IMR-90 (cell line): ENCODE measurements at regions not wholly inside any gene's neighbourhood (a gene's known extent, or its start where the extent isn't known, plus 50 kb on each side); places are given as distances from the start of the nearest gene placed in this dataset.

ENCODE experiments used
- ATAC-seq: fragments of 200-7000 bp; cut with Tn5 transposase; 2 replicates; pipeline ENCODE4 v1.9.1; 2020; ENCODE audit warnings: low read depth, mild to moderate bottlenecking, moderate library complexity
- BruUV-seq: library from RNA; stranded (reverse); fragments of 400-500 nt; replicated peaks from 2 replicates; lab custom pipeline; 2021; lab: Mats Ljungman, UMichigan
- CTCF ChIA-PET: fragments of 300-600 bp; formaldehyde crosslinking; extraction: SDS; loops from one replicate; lab custom pipeline; 2021; ENCODE audit warnings: antibody characterized with exemption; lab: Yijun Ruan, JAX
- POLR2A ChIA-PET: fragments of 300-600 bp; sonication (Branson Sonifier 250); formaldehyde crosslinking; loops from one replicate; lab custom pipeline; 2022; ENCODE audit warnings: antibody characterized with exemption; ENCODE audit not compliant: unreplicated experiment; lab: Charles Lee
- DNase-seq: peaks from one replicate; pipeline ENCODE4 v3.0.0; 2013
- H2AFZ ChIP-seq: replicated peaks from 2 replicates; pipeline ENCODE3; 2013; ENCODE audit warnings: low read length, mild to moderate bottlenecking; ENCODE audit not compliant: poor library complexity
- H2AK5ac ChIP-seq: 2 replicates; pipeline ENCODE4 v1.6.1; 2013; ENCODE audit warnings: low read depth, low read length, inconsistent platforms
- H2AK9ac ChIP-seq: replicated peaks from 2 replicates; pipeline ENCODE3; 2013; ENCODE audit warnings: mild to moderate bottlenecking, low read depth, low read length, moderate library complexity; ENCODE audit not compliant: poor library complexity
- H2BK120ac ChIP-seq: 2 replicates; pipeline ENCODE4 v1.6.1; 2013; ENCODE audit warnings: low read depth, low read length, inconsistent platforms
- H2BK15ac ChIP-seq: 3 replicates; pipeline ENCODE4 v1.6.1; 2013; ENCODE audit warnings: low read depth, low read length, inconsistent platforms
- H2BK20ac ChIP-seq: 2 replicates; pipeline ENCODE4 v1.6.1; 2013; ENCODE audit warnings: low read depth, mild to moderate bottlenecking, inconsistent platforms, low read length, moderate library complexity
- H2BK5ac ChIP-seq: 2 replicates; pipeline ENCODE4 v1.6.1; 2013; ENCODE audit warnings: mild to moderate bottlenecking, low read depth, low read length, inconsistent platforms; ENCODE audit not compliant: poor library complexity, severe bottlenecking
- H3K14ac ChIP-seq: replicated peaks from 2 replicates; pipeline ENCODE4 v1.6.1; 2013; ENCODE audit warnings: low read depth, low read length, inconsistent platforms
- H3K18ac ChIP-seq: 2 replicates; pipeline ENCODE4 v1.6.1; 2013; ENCODE audit warnings: low read depth, low read length, control low read depth
- H3K23ac ChIP-seq: 2 replicates; pipeline ENCODE4 v1.6.1; 2013; ENCODE audit warnings: low read depth, low read length, inconsistent platforms
- H3K27ac ChIP-seq: 2 replicates; pipeline ENCODE4 v1.5.1; 2013; ENCODE audit warnings: mild to moderate bottlenecking, control low read depth, low read length; ENCODE audit not compliant: insufficient read depth
- H3K27me3 ChIP-seq: 2 replicates; pipeline ENCODE4 v1.6.1; 2013; ENCODE audit warnings: low read length; ENCODE audit not compliant: control insufficient read depth, insufficient read depth
- H3K36me3 ChIP-seq: 2 replicates; pipeline ENCODE4 v1.6.1; 2013; ENCODE audit warnings: low read length, mixed read lengths; ENCODE audit not compliant: control insufficient read depth, insufficient read depth
- H3K4ac ChIP-seq: 2 replicates; pipeline ENCODE4 v1.6.1; 2013; ENCODE audit warnings: low read depth, low read length, inconsistent platforms
- H3K4me1 ChIP-seq: 2 replicates; pipeline ENCODE4 v1.6.1; 2013; ENCODE audit warnings: low read length, mixed read lengths; ENCODE audit not compliant: control insufficient read depth, insufficient read depth
- H3K4me2 ChIP-seq: 2 replicates; pipeline ENCODE4 v1.6.1; 2013; ENCODE audit warnings: low read depth, mild to moderate bottlenecking, control low read depth, low read length, moderate library complexity
- H3K4me3 ChIP-seq: 2 replicates; pipeline ENCODE4 v1.5.1; 2013; ENCODE audit warnings: low read depth, mild to moderate bottlenecking, control low read depth, low read length, moderate library complexity; ENCODE audit not compliant: insufficient read depth
- H3K56ac ChIP-seq: 2 replicates; pipeline ENCODE4 v1.6.1; 2013; ENCODE audit warnings: low read length, inconsistent platforms; ENCODE audit not compliant: insufficient read depth; ENCODE audit errors: extremely low read depth
- H3K79me1 ChIP-seq, 2 experiments: 2 replicates each; pipeline ENCODE4 v1.6.1; 2013; ENCODE audit warnings: low read length in 2 of 2, inconsistent platforms in 1 of 2, low read depth in 1 of 2
- H3K9ac ChIP-seq: 2 replicates; pipeline ENCODE4 v1.6.1; 2013; ENCODE audit warnings: low read depth, low read length, control low read depth
- H3K9me1 ChIP-seq: 2 replicates; pipeline ENCODE4 v1.6.1; 2013; ENCODE audit warnings: low read length, inconsistent platforms; ENCODE audit not compliant: insufficient read depth
- H3K9me3 ChIP-seq: 2 replicates; pipeline ENCODE4 v1.6.1; 2013; ENCODE audit warnings: low read length; ENCODE audit not compliant: control insufficient read depth, insufficient read depth
- H4K20me1 ChIP-seq: 2 replicates; pipeline ENCODE4 v1.6.1; 2013; ENCODE audit warnings: low read length, inconsistent platforms; ENCODE audit not compliant: insufficient read depth
- H4K5ac ChIP-seq: 2 replicates; pipeline ENCODE4 v1.6.1; 2013; ENCODE audit warnings: mild to moderate bottlenecking, low read depth, low read length, control low read depth
- H4K8ac ChIP-seq, 2 experiments: 2 replicates each; pipeline ENCODE4 v1.6.1; 2013; ENCODE audit warnings: low read depth in 2 of 2, low read length in 2 of 2, control low read depth in 1 of 2, inconsistent platforms in 1 of 2
- H4K91ac ChIP-seq: 2 replicates; pipeline ENCODE4 v1.6.1; 2013; ENCODE audit warnings: low read depth, low read length, inconsistent platforms; ENCODE audit not compliant: insufficient read depth
- CEBPB ChIP-seq: IDR thresholded peaks from 2 replicates; pipeline ENCODE4 v1.6.1; 2012; ENCODE audit warnings: low read depth, low read length, improper control_type of control experiment
- CHD1 ChIP-seq: IDR thresholded peaks from 2 replicates; pipeline ENCODE4 v1.6.1; 2012; ENCODE audit warnings: low read depth, low read length, improper control_type of control experiment
- CTCF ChIP-seq: conservative IDR thresholded peaks from 2 replicates; pipeline ENCODE4 v1.5.1; 2012; ENCODE audit warnings: mild to moderate bottlenecking, low read depth, low read length, improper control_type of control experiment
- ELK1 ChIP-seq: fragments of 150-350 bp; IDR thresholded peaks from 2 replicates; pipeline ENCODE4 v1.6.1; 2016; ENCODE audit warnings: low read depth, mild to moderate bottlenecking, low read length, moderate library complexity, borderline replicate concordance
- FOS ChIP-seq: fragments of 150-350 bp; IDR thresholded peaks from 2 replicates; pipeline ENCODE4 v1.6.1; 2016; ENCODE audit warnings: low read depth, low read length
- MAFK ChIP-seq: IDR thresholded peaks from 2 replicates; pipeline ENCODE4 v1.6.1; 2012; ENCODE audit warnings: low read depth, low read length, improper control_type of control experiment
- MAZ ChIP-seq: IDR thresholded peaks from 2 replicates; pipeline ENCODE4 v1.6.1; 2012; ENCODE audit warnings: low read depth, mild to moderate bottlenecking, low read length, improper control_type of control experiment, moderate library complexity, borderline replicate concordance
- MXI1 ChIP-seq: IDR thresholded peaks from 2 replicates; pipeline ENCODE4 v1.6.1; 2012; ENCODE audit warnings: low read depth, mild to moderate bottlenecking, low read length, moderate library complexity, borderline replicate concordance
- RAD21 ChIP-seq: IDR thresholded peaks from 2 replicates; pipeline ENCODE4 v1.6.1; 2012; ENCODE audit warnings: low read length, improper control_type of control experiment
- SMC3 ChIP-seq: fragments of 150-350 bp; IDR thresholded peaks from 2 replicates; pipeline ENCODE4 v1.6.1; 2016; ENCODE audit warnings: low read depth, mild to moderate bottlenecking, antibody characterized with exemption, low read length, moderate library complexity
- WGBS, 2 experiments: methylation state at CpG; one replicate each; pipeline versions ENCODE4 v1.1.5 to v1.1.7; 2013; ENCODE audit warnings: missing lambda C conversion rate in 2 of 2; ENCODE audit not compliant: insufficient read length in 1 of 2; ENCODE audit errors: extremely low coverage in 2 of 2; 5-methylcytosine and 5-hydroxymethylcytosine counted together
- dilution Hi-C: fragments of 300-500 bp; cut with HindIII; formaldehyde crosslinking; loops from one replicate; pipeline ENCODE4 v1.14.3; 2018; ENCODE audit warnings: low sequenced_read_pairs; ENCODE audit not compliant: unreplicated experiment
- in situ Hi-C: fragments of 300-500 bp; cut with MboI; formaldehyde crosslinking; loops from 3 replicates; pipeline ENCODE4 v1.14.3; 2019; ENCODE audit warnings: low sequenced_read_pairs, inconsistent platforms, mixed read lengths
- intact Hi-C: fragments of 100-400 bp; cut with micrococcal nuclease; formaldehyde crosslinking; loops from 2 replicates; pipeline ENCODE4 v1.10.0; 2022

GRCh38 chr18:42157878-42158277 lies 202.8 kb downstream of the PIK3C3 start:
- Histone ChIP-seq H3K36me3 (no peaks in the 10 kb centered on the region), H4K20me1 (no peaks in the 10 kb centered on the region), H4K5ac (no peak overlapping the region), H3K56ac (no peak overlapping the region), H3K79me1 (no peaks in the 10 kb centered on the region), H3K18ac (no peak overlapping the region), H2BK20ac (no peak overlapping the region), H3K27ac (no peak overlapping the region), H3K9me3 (no peaks in the 10 kb centered on the region), H2BK5ac (no peak overlapping the region), H2BK15ac (no peak overlapping the region), H2AFZ (no peak overlapping the region), H3K4me1 (no peaks in the 10 kb centered on the region), H2AK9ac (no peak overlapping the region), H3K14ac (no peak overlapping the region), H4K8ac (no peak overlapping the region), H2AK5ac (no peak overlapping the region), H3K4ac (no peak overlapping the region), H3K27me3 (no peaks in the 10 kb centered on the region), H3K4me2 (no peak overlapping the region), H3K9me1 (no peaks in the 10 kb centered on the region), H4K91ac (no peak overlapping the region), H3K9ac (no peak overlapping the region), H2BK120ac (no peak overlapping the region), H3K23ac (no peak overlapping the region), H3K4me3 (no peak overlapping the region)
- in situ Hi-C loops, result no loop called here
- CTCF ChIA-PET, result no interaction called here
- BruUV-seq, result no TSS peak
- intact Hi-C loops, result no loop called here
- dilution Hi-C loops, result no loop called here
- DNase-seq (no peak), ATAC-seq (no peak)
- TF ChIP-seq FOS (no peak), RAD21 (no peak), CEBPB (no peak), CHD1 (no peak), MAFK (no peak), MXI1 (no peak), CTCF (no peak), ELK1 (no peak), MAZ (no peak), SMC3 (no peak)
- WGBS, 2 experiments, result no CpG with 5 or more reads among the region's 2 CpGs
- POLR2A ChIA-PET, result no interaction called here
